G401 (cell line): ENCODE measurements at regions not wholly inside any gene's neighbourhood (a gene's known extent, or its start where the extent isn't known, plus 50 kb on each side); places are given as distances from the start of the nearest gene placed in this dataset.
A peak's percentile ranks its signal among the peaks of the same experiment; 100 is the strongest.

Source experiments
- DNase-seq: peaks from one replicate; pipeline ENCODE4 v3.0.0-alpha.2; 2015; ENCODE audit warnings: low spot score
- in situ Hi-C: cut with HindIII; loops from 2 replicates; pipeline ENCODE4 v1.10.0; 2016; ENCODE audit warnings: low sequenced_read_pairs, mixed read lengths

DNA sequence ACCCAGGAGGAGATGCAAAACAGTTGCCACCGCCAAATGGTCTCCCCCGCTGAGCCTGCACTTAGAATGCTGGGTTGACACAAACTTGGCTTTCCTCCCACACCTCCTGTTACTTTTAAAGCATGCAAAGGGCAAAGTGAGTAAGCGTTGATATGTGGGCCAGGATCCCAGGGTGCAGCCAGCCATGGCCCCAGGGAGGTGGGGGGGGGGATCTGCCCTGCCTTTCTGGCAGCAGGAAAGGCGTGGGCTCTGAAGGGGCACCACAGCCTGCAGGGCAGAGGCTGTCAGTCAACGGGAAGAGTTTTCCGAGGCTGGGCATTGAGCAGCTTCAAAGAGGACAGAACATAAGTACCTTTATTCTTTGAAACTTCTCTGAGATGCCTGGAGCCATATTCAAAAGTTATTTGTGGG lies 142.3 kb downstream of the ABCC12 start:
- in situ Hi-C loops = no loop called here
- DNase-seq = peak; percentile 67

DNA sequence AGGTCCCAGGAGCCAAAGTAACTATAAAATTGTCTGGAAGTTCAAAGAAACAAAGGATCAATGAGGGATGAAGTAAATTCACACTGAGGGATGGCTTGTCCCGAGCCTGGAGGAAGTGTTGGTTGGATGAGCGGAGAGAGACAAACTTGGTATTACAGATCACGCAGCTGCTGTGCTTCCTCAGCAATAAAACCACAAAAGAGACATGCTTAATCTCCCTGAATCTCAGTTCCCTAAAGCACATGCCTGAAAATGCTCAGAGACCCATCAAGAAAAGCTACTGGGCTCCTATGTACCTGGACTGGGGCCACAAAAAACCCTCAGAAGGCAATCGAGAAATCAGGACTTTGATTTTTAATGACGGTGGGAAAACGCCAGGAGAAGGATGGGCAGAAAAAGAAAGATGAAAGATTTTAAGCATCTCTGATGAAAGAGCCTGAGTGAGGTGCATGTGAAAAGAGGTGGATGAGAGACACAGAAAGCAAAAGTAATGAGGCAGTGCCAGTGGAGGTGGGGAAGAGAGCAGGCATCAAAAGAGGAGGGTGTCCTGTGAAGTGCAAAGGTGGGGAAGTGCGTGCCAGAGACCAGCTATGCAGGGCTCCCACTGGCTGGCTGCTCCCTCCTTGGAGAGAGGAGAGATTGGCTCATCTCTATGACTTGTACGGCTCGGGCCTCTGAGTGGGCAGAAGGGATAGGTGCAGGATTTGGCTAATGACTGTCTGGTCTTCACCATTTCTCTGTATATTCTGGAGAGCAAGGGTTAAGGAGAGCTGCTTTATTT lies 143.7 kb downstream of the ABCC12 start:
- no peak for DNase-seq
- in situ Hi-C loops = no loop called here

DNA sequence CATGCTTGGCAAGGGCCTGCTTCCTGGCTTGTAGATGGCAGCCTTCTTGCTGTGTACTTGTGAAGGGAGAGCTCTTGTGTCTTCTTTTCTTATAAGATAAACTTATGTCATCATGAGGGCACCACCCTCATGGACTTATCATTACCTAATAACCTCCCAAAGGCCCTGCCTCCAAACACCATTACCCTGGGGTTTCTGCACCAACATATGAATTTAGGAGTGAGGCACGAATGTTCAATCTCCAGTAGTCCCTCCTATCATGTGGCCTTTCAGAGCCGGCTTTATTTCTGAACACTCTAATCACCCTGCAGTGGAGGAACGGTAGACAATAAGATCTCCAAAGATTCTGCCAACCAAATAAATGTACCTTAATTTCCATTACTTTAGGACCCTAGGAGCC lies 144.3 kb downstream of the ABCC12 start:
- DNase-seq = no peak
- in situ Hi-C loops = no loop called here

DNA sequence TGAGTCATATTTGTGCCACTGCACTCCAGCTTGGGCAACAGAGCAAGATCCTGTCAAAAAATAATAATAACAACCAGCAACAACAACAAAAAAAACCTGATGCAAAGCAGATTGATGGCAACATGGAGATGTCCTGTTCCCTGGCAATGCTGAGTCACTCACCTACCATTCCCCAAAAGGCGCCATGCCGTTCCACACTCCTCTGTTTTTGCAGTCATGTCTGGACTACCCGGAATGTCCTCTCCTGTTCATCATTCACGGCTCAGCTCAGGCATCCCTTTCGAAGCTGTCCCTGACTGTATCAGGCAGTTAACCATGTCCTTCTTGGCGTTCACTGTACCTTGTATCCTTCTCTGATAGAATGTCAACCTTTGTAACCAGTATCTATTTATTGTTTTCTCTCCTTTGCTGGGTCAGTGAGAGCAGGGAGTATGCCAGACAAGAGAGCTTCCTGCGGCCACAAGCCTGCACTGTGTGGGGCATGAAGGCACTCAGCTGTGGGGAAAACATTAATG lies 147.7 kb downstream of the ABCC12 start:
- DNase-seq = no peak
- in situ Hi-C loops = no loop called here

DNA sequence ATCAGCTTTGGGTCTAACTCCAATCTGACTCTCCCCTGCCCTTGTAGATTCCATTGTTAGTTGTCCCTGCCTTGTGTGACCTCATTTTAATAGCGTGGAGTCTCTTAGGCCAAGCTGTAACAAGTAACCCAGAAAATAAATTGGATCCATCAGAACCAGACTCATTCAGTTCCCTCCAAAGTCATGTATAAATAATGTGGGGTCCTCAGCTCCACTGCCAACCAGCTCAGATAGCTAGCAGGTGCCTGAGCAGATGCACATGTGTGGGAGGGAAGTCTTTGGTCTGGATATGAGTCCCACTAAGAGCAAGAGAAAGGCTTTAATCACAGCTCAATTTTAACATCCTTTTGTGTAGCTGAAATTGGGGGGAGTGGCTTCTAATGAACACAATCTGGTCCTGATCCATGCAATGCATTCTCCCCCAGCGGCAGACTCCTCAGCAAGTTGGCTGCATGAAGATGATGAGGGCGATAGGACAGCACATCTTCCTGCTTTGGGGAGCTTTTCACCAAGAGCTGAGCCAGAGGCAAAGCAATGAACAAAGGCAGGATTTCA lies 151.6 kb downstream of the ABCC12 start:
- no peak for DNase-seq
- in situ Hi-C loops = no loop called here

DNA sequence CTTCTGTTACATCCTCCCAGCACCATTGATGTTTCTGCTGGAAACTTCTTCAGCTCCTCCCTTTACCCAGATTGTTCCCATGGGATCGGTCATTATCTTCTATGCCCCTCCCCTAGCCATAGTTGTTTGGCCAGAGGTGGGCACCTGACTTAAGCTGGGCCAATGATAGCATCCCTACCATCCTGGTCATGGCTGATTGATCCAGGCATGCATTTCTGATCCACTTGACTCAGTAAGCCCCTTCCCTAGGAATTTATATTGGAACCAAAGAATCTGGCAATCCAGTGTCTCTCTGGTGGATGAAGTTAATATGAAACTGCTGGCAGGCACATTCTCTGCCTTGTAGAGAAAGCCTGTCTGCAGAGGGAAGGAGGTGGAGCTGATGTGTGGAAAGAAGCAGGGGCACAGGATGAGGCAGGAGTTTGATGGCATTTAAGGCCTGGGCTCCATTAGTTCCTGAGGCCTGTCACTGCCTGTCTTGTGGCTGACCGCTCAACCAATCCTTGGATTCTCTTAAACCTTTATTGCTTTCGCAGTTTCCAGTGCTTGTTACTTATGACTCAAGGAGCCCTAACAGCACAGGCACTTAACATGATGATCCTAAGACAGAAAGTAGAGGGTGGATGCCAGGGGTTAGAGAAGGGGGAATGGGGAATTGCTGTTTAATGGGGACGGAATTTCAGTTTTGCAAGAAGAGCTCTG lies 152.4 kb downstream of the ABCC12 start:
- no peak for DNase-seq
- in situ Hi-C loops = no loop called here

DNA sequence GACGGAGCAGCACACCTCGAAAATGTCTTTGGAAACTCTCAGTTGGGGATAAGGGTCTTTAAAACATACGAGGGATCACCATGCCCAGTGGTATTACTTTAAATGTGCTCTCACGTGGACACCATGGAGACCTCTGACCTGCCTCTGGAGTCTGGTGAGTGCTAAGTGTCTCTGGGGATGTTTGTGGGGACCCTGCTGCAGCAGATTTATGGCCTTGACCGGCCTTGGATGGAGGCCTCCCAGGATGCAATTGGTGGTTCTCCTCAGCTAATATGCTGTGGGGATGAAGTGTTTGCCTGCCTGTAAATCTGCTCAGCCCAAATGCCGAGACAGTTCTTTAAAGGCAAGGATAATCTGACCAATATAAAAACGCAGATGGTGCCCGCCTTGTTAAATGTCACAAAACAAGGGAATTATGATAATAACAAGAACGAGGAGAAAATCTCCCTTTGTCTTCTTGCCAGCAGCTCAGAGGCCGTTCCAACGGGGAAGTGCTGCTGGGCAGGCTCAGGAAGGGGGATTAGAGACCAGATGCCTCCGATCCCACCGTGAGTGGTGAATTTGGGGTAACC lies 154.4 kb downstream of the ABCC12 start:
- DNase-seq = peak; percentile 72
- in situ Hi-C loops = no loop called here

DNA sequence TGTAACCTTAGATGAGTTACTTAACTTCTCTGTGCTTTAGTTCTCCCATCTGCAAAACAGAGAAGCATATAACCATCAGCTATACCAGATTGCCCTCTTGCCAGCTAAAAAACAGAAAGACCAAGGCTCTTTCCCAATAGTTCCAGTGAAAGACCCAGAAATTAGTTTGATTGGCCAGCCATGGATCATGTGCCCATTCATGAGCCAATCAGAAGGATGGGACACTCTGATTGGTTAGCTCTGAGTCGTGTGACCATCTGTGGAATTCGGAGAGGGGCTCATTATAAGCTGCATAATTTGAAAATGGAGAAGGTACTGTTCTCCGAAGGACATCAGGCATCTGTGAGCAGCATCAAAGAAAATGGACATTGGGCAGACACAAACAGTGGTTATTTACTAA lies 155.2 kb downstream of the ABCC12 start:
- in situ Hi-C loops = no loop called here

DNA sequence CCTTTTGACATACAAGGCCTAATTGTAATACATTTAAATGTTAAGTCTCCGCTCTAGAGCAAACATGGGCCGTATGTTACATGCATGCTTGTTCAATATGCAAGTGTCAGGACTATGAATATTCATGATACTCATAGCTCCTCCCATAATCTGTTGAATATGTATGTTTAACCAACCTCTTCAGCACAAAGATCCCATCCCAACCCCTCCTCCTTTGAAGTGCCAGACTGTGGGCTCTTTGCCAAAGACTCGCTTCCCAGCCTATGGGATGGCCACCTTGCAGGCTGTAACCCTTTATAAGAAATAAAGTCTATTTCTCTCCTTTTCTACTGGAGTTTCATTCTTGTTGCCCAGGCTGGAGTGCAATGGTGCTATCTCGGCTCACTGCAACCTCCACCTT lies 156.2 kb downstream of the ABCC12 start:
- in situ Hi-C loops = no loop called here
- no peak for DNase-seq

More for the DNA sequence above, 155.2 kb downstream of the ABCC12 start:
- DNase-seq = no peak

DNA sequence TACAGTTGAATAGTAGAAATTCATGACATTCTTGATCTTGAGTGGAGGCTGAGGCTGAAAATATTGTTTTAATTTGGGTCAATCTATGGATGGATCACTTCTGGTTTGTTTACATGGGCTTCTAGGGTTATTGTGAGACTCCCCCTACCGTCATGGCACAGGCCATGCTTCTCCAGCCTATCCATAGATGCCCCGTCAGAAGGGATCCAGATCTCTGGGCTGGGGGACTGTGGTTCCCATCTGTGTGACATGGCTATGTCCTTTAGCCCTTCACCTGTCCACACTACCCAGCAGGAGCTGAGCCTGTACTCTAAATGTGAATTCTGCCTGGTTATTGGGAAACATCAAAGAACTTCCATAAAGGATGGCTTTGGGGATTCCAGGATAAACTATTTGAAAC lies 160.4 kb downstream of the ABCC12 start:
- in situ Hi-C loops = no loop called here
- DNase-seq = no peak

DNA sequence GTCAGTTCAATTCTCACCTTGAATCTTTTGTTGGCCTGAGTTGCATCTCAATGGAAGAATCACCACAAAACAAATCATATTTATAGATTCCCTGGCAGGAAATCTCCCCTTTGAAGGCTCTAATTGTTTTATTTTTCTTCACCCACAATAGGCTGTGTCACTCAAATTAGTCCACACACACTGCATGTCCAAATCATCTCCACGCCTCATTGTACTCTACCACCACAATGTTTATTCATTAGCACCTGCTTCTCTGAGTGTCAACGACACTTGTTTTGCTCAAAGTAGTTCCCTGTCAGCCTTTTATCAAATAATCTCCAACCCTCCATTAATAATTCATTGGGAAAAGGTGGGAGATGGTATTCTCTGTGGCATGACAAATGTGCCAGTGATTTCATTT lies 164.3 kb downstream of the ABCC12 start:
- no peak for DNase-seq
- in situ Hi-C loops = no loop called here

DNA sequence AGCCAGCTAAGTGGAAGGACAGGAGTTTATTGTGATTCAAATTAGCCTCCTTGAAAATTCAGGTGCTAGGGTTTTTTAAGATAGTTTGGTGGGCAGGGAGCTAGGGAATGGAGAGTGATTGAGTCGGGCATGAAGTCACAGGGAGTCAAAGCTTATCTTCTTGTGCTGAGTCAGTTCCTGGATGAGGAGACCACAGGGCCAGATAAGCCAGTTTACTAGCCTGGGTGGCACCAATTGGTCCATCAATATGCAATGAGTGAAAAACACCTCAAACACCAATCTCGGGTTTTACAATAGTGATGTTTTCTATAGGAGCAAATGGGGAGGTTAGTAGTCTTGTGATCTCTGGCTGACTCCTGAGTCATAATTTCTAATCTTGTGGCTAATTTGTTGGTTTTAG lies 165.1 kb downstream of the ABCC12 start:
- in situ Hi-C loops = no loop called here

DNA sequence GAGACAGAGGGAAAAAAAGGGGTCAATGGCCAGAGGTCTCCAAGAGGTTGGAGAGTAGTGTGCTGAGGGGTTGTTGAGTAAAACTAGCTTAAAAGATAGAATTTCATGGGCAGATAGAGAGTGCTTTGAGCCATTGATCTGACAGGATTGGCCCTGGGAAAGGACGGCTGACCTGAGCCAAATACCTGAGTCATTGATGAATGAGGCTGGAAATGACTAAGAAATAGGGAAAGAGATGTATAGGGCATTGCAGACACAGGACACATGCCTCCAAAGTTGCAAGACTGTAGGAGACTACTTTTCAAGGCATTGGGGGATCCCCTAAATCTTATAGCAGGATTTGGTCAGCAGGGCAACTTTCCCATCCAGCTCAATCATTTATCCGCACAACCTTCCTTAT lies 168.7 kb downstream of the ABCC12 start:
- no peak for DNase-seq
- in situ Hi-C loops = no loop called here

More for the DNA sequence above, 165.1 kb downstream of the ABCC12 start:
- no peak for DNase-seq

DNA sequence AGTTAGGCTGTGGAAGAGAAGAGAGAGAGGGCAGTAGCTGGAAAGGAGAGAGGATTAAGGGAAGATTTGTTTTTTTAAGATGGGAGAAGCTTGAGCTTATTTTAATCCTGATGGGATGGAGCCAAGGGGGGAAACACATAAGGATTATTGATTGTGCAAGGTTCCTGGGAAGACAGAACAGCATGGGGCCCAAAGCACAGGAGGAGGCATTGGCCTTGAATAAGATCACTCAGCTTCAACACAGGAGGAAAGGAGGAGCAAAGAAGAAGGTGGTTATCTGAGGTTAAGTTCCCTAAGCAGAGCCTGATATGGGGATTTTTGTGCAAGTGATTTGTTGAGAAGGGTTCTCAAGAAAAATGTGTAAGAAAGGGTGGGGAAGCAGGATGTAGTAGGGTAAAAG lies 169.8 kb downstream of the ABCC12 start:
- in situ Hi-C loops = no loop called here
- DNase-seq = no peak

DNA sequence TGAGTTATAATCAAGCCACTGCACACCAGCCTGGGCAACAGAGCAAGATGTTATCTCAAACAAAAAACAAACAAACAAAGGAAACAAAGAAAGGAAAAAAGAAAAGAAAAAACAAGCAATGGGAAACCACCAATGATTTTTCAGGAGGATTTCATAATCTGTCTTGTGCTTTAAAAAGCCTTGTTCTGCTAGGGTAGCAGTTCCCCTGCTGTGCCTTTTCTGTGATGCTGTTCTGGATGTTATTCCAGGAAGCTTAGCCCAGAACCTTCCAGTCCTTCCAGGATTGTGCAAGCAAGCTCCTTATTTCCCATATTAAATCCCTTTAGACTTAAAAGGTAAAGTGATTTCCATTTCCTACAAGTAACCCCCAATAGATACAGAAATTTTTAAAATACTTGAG lies 171.1 kb downstream of the ABCC12 start:
- no peak for DNase-seq

DNA sequence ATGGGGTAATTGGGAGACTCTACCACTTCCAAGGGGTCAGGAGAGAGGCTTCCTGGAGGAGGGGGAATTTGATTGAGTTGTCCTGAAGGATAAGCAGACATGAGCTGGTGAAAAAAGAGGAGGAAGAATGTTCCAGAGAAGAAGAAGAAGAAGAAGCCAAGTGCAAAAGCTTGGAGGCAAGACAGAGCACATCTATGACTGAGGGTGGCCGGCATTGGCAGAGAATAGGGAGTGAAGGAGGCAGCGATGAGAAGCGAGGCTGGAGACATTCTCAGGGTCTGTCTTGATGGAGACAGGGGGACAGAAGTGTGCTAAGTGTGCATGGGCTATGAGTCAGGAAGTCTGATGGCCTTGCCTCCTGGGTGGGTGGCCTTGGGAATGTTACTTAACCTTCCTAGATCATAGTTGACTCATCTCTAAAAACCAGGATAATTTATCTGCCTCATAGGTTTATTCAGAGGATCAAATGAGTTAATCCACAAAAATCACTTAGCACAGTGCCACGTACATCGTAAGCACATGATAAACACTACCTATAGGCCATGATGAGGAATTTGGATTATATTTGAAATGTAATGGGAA lies 171.7 kb downstream of the ABCC12 start:
- DNase-seq = no peak
- in situ Hi-C loops = no loop called here

More for the DNA sequence above, 171.1 kb downstream of the ABCC12 start:
- in situ Hi-C loops = no loop called here

DNA sequence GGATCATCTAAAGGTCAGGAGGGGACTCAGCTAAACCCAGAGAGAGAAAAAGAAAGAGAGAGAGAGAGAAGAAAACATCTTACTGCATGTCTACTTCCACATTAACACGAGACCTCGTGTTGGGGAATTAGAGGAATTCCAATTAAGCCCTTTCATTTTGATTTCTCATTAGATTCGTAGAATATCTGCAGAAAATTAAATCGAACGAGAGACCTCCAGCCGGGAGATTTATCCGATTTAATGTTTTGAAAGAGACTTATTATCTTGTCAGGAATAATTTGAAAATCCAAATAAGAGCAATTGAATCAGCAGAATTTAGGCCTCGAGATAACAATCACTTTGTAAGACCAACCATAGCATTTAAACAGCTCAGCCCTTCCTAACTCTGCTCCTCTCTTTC lies 175.6 kb downstream of the ABCC12 start:
- DNase-seq = no peak
- in situ Hi-C loops = no loop called here

DNA sequence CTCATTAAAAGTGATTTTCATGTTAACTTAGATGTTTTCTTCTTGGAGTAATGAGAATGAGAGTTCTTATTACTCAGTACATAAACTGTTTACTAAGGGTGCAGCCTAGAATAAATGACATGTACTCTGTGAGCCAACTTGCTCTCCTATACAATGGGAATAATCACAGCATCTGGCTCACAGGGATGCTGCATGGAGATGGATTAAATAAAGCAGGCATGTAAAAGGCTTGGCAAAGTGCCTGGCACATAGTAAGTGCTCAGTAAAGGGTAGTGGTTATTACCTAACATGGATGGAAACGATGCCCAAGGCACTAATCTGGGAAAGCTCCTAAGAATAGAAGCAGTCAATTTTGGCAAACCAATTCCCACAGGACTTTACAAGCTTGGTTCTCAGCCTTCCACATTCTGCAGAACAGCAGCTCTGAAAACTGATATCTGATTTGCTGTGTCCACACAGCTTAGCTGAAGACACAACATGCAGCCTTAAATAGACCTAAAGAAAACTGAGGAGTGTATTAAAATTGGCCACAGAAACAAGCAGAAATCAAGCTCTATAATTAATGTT lies 176.1 kb downstream of the ABCC12 start:
- in situ Hi-C loops = no loop called here
- no peak for DNase-seq

DNA sequence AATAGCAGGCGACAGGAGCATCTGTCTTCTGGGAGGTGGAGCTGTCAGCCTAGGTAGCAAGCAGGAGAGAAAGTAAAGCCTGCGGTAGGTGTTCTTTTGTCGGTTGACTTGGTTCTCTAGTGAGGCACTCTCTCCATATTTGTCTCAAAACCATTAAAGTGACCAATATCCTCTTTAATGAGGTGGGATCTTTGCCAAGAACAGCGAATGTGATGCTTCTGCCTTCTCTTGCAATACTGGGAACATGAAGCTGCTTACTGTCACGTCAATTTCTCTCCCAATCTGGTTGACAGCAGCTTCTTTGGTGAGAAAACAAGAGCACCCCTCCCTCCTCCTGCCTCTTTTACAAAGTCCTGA lies 176.7 kb downstream of the ABCC12 start:
- in situ Hi-C loops = no loop called here
- no peak for DNase-seq
